ENCODE measurements at regions not wholly inside any gene's neighbourhood (a gene's known extent, or its start where the extent isn't known, plus 50 kb on each side); places are given as distances from the start of the nearest gene placed in this dataset.
"Not testable (repeated sequence)": the region's sequence is repeated elsewhere in the genome, so short reads cannot be mapped to it uniquely, and the experiment has no call there.

- no peak for DNase-seq (ENCODE audit: low read depth in 4 of 4, low spot score in 3 of 4)
These were observed 588.3 kb downstream of the SLC16A7 start for GRCh38 chr12:60184096-60184495.

GRCh38 chr12:60185060-60185459, 589.2 kb downstream of the SLC16A7 start:
- DNase-seq (ENCODE audit: low read depth in 4 of 4, low spot score in 3 of 4), result no peak

GRCh38 chr12:60191271-60191670, 595.4 kb downstream of the SLC16A7 start:
- no peak for DNase-seq (ENCODE audit: low read depth in 4 of 4, low spot score in 3 of 4)

GRCh38 chr12:60191676-60192359, 596.0 kb downstream of the SLC16A7 start:
- DNase-seq (ENCODE audit: low read depth in 4 of 4, low spot score in 3 of 4), result no peak

- no peak for DNase-seq (ENCODE audit: low read depth in 4 of 4, low spot score in 3 of 4)
These were observed 598.8 kb downstream of the SLC16A7 start for GRCh38 chr12:60194678-60195077.

- no peak for DNase-seq (ENCODE audit: low read depth in 4 of 4, low spot score in 3 of 4)
These were observed 599.7 kb downstream of the SLC16A7 start for GRCh38 chr12:60195483-60195882.

GRCh38 chr12:60196366-60196765, 600.5 kb downstream of the SLC16A7 start:
- no peak for DNase-seq (ENCODE audit: low read depth in 4 of 4, low spot score in 3 of 4)

GRCh38 chr12:60197589-60197988, 601.8 kb downstream of the SLC16A7 start:
- DNase-seq (ENCODE audit: low read depth in 4 of 4, low spot score in 3 of 4), result no peak

- no peak for DNase-seq (ENCODE audit: low read depth in 4 of 4, low spot score in 3 of 4)
These were observed 606.1 kb downstream of the SLC16A7 start for GRCh38 chr12:60201891-60202290.

- no peak for DNase-seq (ENCODE audit: low read depth in 4 of 4, low spot score in 3 of 4)
These were observed 609.7 kb downstream of the SLC16A7 start for GRCh38 chr12:60205500-60205899.

GRCh38 chr12:60209521-60209920, 613.7 kb downstream of the SLC16A7 start:
- no peak for DNase-seq (ENCODE audit: low read depth in 4 of 4, low spot score in 3 of 4)

GRCh38 chr12:60209933-60210332, 614.1 kb downstream of the SLC16A7 start:
- no peak for DNase-seq (ENCODE audit: low read depth in 4 of 4, low spot score in 3 of 4)

GRCh38 chr12:60210756-60211155, 614.9 kb downstream of the SLC16A7 start:
- DNase-seq (ENCODE audit: low read depth in 4 of 4, low spot score in 3 of 4), result no peak

- DNase-seq (ENCODE audit: low read depth in 4 of 4, low spot score in 3 of 4), result no peak
These were observed 615.4 kb downstream of the SLC16A7 start for GRCh38 chr12:60211244-60211643.

- no peak for DNase-seq (ENCODE audit: low read depth in 4 of 4, low spot score in 3 of 4)
These were observed 616.6 kb downstream of the SLC16A7 start for GRCh38 chr12:60212159-60213000.

GRCh38 chr12:60213272-60213671, 617.4 kb downstream of the SLC16A7 start:
- not testable (repeated sequence) for DNase-seq (ENCODE audit: low read depth in 4 of 4, low spot score in 3 of 4)

- DNase-seq (ENCODE audit: low read depth in 4 of 4, low spot score in 3 of 4), result no peak
These were observed 620.4 kb downstream of the SLC16A7 start for GRCh38 chr12:60216226-60216625.

- no peak for DNase-seq (ENCODE audit: low read depth in 4 of 4, low spot score in 3 of 4)
These were observed 627.4 kb downstream of the SLC16A7 start for GRCh38 chr12:60223242-60223641.

GRCh38 chr12:60225216-60226000, 629.6 kb downstream of the SLC16A7 start:
- no peak for DNase-seq (ENCODE audit: low read depth in 4 of 4, low spot score in 3 of 4)

- no peak for DNase-seq (ENCODE audit: low read depth in 4 of 4, low spot score in 3 of 4)
These were observed 632.1 kb downstream of the SLC16A7 start for GRCh38 chr12:60227916-60228315.

- no peak for DNase-seq (ENCODE audit: low read depth in 4 of 4, low spot score in 3 of 4)
These were observed 634.2 kb downstream of the SLC16A7 start for GRCh38 chr12:60230056-60230455.
